ENCODE measurements at regions not wholly inside any gene's neighbourhood (a gene's known extent, or its start where the extent isn't known, plus 50 kb on each side); places are given as distances from the start of the nearest gene placed in this dataset.

GRCh38 chr1:83023212-83023611 is 975.7 kb downstream of the TTLL7 start:
- Histone ChIP-seq H3K36me3 (ENCODE audit: control insufficient read depth in 2 of 2, insufficient read depth in 2 of 2, low read length in 1 of 2) (no peaks in the 10 kb centered on the region), H3K4me3 (no peak overlapping the region), H2AFZ (ENCODE audit: control insufficient read depth, low read depth, low read length) (no peak overlapping the region), H3K9me3 (replicated peaks; ENCODE audit: control insufficient read depth, insufficient read depth, low read length) (no peaks in the 10 kb centered on the region), H3K4me2 (ENCODE audit: control insufficient read depth, insufficient read depth) (no peak overlapping the region), H4K20me1 (ENCODE audit: control insufficient read depth, insufficient read depth) (no peaks in the 10 kb centered on the region), H3K79me2 (ENCODE audit: control insufficient read depth, insufficient read depth, low read length) (no peaks in the 10 kb centered on the region), H3K4me1 (ENCODE audit: control insufficient read depth, insufficient read depth, low read length) (no peaks in the 10 kb centered on the region), H3K9ac (ENCODE audit: control insufficient read depth, insufficient read depth, low read length) (no peak overlapping the region), H3K27me3 (replicated peaks in 1 of 2; ENCODE audit: control insufficient read depth in 2 of 2, insufficient read depth in 2 of 2, low read length in 1 of 2) (no peaks in the 10 kb centered on the region), H3K27ac (ENCODE audit: control insufficient read depth, insufficient read depth) (no peak overlapping the region)
- no peak for TF ChIP-seq NR2F1 (conservative IDR thresholded peaks at IDR 0.05)
- no peak for TF ChIP-seq ZBTB4 (CRISPR knock-in tag; IDR thresholded peaks at IDR 0.05)
- no peak for TF ChIP-seq ZNF24 (IDR thresholded peaks at IDR 0.05)
- TF ChIP-seq SMC3 (IDR thresholded peaks at IDR 0.05; ENCODE audit: borderline replicate concordance, low read length) = no peak
- no peak for TF ChIP-seq PKNOX1 (IDR thresholded peaks at IDR 0.05)
- TF ChIP-seq SPI1 (IDR thresholded peaks at IDR 0.05; ENCODE audit: borderline replicate concordance, insufficient read depth, low read depth, low read length) = no peak
- no peak for TF ChIP-seq RB1 (IDR thresholded peaks at IDR 0.05; ENCODE audit: borderline replicate concordance)
- TF ChIP-seq MEF2A (IDR thresholded peaks at IDR 0.05; ENCODE audit: insufficient read depth, low read depth, low read length) = no peak
- no peak for TF ChIP-seq REST (IDR thresholded peaks at IDR 0.05; ENCODE audit: low read depth, low read length)
- no peak for TF ChIP-seq SREBF2 (IDR thresholded peaks at IDR 0.05; ENCODE audit: low read length)
- TF ChIP-seq CTCF (IDR thresholded peaks at IDR 0.05 in 2 of 3, conservative IDR thresholded peaks at IDR 0.05 in 1 of 3; ENCODE audit: control insufficient read depth in 2 of 3, extremely low read depth in 1 of 3, insufficient read depth in 1 of 3, low read depth in 3 of 3, low read length in 3 of 3) = no peak
- ATAC-seq (no peak), DNase-seq (ENCODE audit: low read depth, low spot score) (no peak), FAIRE-seq (no peak)
- SMC1A ChIA-PET (ENCODE audit: uncharacterized antibody, unreplicated experiment) = no interaction called here
- RAD21 ChIA-PET (ENCODE audit: unreplicated experiment) = no interaction called here
- POLR2A ChIA-PET = no interaction called here
- BruUV-seq (replicated peaks) = no TSS peak
- 50% methylated on average over 2 of the region's 2 CpGs for WGBS (ENCODE audit: insufficient coverage, insufficient replicate concordance, low lambda C conversion rate, missing lambda C conversion rate)
- intact Hi-C loops (cut with micrococcal nuclease; ENCODE audit: unreplicated experiment) = no loop called here
- in situ Hi-C loops (cut with MboI) = no loop called here
- CTCF ChIA-PET = no interaction called here
